NCI-H1092 treated with DMSO at 0.1 percent for 48 hours (cell line): ENCODE measurements at regions not wholly inside any gene's neighbourhood (a gene's known extent, or its start where the extent isn't known, plus 50 kb on each side); places are given as distances from the start of the nearest gene placed in this dataset.
"Not testable (repeated sequence)": the region's sequence is repeated elsewhere in the genome, so short reads cannot be mapped to it uniquely, and the experiment has no call there.

ENCODE experiments used
- DNase-seq: peaks from one replicate; lab custom pipeline; 2025; lab: John Stamatoyannopoulos, UW

DNA sequence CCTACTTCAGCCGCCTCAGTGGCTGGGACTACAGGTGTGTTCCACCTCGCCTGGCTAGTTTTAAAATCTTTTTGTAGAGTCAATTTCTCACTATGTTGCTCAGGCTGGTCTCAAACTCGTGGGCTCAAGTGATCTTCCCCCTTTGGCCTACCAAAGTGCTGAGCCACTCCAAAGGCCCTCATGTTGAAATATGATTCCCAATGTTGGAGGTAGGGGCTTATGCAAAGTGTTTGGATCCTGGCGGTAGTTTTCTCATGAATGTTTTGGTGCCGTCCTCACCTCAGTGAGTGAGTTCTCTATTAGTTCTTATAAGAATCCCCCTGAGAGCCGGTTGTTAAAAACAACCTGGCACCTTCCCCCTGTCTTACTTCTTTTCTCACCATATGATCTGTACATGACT is 784.6 kb downstream of the TMTC2 start:
- no peak for DNase-seq

- DNase-seq = no peak
These were observed 784.0 kb downstream of the TMTC2 start for GRCh38 chr12:83470749-83471148.

DNA sequence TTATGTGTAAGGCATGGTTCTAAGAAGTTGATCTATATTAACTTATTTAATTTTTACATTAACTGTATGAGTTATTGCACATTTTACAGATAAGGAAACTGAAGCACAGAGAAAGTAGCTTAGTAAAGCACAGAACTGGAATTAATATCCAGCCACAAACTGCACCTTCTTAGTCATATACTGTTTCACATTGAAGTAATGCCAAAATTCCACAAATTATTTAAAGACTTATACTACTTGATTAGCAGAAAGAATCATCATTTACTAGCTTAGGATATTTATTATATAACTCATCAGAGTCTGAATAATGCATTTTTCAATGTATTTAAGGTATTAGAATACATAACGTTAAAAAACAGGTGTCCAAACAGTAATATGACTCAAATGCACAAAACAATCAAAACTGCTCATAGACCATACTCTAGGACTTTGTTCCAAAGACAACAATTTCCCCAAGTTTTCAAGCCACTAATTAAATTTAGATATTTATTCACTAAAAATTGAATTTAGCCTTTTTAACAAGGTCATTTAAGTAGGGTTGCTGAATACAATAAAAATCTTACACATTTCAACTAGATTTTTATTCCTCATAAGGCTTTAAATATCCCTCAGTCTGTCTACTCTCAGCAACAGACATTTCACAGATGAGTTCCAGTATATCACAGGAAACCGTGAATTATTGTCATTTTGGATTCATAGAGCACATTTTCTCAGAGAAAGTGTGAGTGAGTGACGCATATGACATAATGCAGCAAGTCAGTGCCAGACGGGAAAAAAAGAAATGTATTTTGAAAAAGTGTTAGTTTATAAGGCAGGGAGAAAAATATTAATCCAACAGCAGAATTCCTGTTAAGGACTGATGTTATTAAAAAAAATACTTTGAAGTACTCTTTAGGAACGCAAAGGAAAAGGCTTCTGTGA is 782.5 kb downstream of the TMTC2 start:
- DNase-seq = no peak

- DNase-seq = no peak
These were observed 778.9 kb downstream of the TMTC2 start for GRCh38 chr12:83465632-83466031.

GRCh38 chr12:83462419-83462818 is 775.7 kb downstream of the TMTC2 start:
- no peak for DNase-seq

DNA sequence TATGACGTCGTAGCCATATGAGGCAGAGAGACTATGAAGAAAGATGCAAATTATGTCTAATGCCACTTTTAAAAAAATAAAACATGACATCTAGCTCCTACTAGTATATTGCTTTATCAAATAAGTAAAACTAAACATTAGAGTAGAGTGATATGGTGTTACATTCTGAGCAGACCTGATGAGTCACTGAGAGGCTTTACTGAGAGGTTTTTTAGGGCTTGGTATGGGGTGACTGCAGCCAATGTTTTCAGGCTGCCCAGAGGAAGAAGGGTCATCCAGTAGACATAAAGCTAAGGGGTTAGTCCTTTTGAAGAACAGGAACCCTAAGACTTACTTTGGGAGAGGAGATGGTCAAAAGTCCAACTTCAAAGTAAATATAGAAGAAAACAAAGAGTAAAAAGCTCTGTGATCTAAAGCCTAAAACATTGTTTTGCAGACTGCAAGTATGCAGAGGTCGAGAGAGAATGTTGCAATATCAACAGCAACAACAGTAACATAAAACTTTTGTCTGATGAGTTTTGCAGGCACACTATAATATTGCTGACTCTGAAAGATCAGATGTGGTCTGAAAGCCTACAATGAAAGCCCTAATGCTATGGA is 774.7 kb downstream of the TMTC2 start:
- no peak for DNase-seq

GRCh38 chr12:83451189-83451588 is 764.5 kb downstream of the TMTC2 start:
- no peak for DNase-seq

DNA sequence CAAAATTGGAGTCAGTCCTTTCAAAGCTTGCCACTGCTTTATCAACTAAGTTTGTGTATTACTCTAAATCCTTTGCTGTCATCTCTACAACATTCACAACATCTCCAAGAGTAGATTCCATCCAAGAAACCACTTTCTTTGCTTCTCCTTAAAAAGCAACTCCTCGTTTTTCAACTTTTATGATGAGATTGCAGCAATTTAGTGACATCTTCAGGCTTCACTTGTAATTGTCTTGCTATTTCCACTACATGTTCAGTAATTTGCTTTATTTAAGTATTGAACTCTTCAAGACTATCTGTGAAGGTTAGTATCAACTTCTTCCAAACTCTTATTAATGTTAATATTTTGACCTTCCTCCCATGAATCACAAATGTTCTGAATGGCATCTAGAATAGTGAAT is 747.9 kb downstream of the TMTC2 start:
- no peak for DNase-seq

DNA sequence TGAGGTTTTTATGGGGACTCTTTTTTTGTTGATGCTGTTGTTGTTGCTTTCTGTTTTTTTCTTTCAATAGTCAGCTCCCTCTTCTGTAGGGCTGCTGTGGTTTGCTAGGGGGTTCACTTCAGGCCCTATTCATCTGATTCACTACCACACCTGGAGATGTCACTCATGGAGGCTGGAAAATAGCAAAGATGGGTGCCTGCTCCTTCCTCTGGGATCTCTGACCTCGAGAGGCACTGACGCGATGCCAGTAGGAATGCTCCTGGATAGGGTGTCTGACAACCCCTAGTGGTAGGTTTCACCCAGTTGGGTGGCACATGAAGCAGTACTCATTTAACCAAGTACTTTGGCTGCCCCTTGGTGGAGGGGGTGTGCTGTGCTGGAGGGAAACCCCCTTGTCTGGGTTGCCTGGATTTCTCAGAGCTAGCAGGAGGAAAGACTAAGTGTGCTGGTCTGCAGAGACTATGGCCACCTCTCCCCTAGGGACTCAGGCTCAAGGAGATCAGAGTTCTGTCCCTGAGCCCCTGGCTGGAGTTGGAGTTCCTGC is 745.5 kb downstream of the TMTC2 start:
- DNase-seq = no peak

DNA sequence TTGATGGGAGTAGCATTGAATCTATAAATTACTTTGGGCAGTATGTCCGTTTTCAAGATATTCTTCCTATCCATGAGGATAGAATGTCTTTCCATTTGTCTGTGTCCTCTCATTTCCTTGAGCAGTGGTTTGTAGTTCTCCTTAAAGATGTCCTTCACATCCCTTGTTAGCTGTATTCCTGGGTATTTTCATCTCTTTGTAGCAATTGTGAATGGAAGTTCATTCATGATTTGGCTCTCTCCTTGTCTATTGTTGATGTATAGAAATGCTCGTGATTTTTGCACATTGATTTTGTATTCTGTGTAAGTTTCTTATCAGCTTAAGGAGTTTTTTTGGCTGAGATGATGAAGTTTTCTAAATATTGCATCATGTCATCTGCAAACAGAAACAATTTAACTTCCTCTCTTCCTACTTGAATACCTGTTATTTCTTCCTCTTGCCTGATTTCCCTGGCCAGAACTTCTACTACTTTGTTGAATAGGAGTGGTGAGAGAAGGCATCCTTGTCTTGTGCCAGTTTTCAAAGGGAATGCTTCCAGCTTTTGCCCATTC is 741.0 kb downstream of the TMTC2 start:
- not testable (repeated sequence) for DNase-seq

DNA sequence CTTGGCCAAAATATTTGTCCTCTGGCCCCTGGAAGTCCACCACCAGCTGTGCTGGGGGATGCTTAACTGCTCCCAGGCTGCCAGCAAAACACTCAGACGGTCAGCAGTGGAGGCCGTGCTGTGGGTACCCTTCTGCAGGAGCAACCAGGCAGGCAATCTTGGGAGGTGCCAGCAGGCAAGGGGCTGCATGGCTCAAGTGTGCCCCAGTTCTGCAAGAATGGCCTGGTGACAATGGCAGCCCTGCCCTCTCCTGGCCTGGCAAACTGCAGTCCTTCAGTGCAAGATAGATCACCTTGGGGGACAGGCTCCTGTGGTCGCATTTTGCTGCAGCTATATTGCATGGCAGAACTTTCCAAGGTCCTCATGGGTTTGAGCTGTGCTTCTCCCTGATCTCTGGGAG is 728.3 kb downstream of the TMTC2 start:
- no peak for DNase-seq

DNA sequence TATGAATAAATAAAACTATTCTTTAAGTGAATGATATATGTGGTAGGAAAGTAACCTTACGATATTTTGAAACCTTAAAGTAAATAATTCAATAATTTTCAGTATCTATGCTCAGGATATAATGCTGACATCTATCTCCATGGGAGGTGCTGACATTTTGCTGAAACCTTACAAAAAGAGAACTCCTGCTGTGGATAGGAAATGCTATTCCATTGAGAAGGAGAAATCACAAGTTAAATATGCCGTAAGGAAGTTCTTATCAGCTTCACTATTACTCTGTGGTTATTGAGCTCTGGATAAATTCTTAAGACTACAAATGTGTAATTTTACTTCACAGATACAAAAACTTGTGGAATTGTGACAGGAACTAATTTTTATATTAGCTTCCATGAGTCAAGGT is 722.1 kb downstream of the TMTC2 start:
- DNase-seq = no peak

DNA sequence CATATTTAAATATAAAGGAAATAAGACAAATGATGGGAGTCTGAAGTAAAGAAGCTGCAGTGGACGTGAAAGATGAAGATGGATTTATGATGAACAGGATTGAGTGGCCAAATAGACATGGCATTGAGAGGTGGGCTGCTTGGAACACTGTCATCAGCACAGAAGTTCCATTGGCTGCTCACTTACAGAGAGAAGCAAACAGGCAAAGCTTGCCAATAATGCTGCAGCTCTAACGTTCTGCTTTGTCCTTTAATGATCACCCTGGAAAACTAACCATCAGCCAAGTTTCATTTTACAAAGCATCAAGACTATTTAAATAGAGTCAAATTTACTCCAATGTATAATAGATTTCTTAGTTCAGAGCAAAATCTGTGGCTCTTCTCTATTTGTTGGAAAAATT is 721.4 kb downstream of the TMTC2 start:
- no peak for DNase-seq

GRCh38 chr12:83404521-83404920 is 717.8 kb downstream of the TMTC2 start:
- DNase-seq = no peak

- no peak for DNase-seq
These were observed 703.5 kb downstream of the TMTC2 start for GRCh38 chr12:83390186-83390585.

- DNase-seq = no peak
These were observed 702.7 kb downstream of the TMTC2 start for GRCh38 chr12:83389237-83389996.

- DNase-seq = no peak
These were observed 701.8 kb downstream of the TMTC2 start for GRCh38 chr12:83388551-83388950.

DNA sequence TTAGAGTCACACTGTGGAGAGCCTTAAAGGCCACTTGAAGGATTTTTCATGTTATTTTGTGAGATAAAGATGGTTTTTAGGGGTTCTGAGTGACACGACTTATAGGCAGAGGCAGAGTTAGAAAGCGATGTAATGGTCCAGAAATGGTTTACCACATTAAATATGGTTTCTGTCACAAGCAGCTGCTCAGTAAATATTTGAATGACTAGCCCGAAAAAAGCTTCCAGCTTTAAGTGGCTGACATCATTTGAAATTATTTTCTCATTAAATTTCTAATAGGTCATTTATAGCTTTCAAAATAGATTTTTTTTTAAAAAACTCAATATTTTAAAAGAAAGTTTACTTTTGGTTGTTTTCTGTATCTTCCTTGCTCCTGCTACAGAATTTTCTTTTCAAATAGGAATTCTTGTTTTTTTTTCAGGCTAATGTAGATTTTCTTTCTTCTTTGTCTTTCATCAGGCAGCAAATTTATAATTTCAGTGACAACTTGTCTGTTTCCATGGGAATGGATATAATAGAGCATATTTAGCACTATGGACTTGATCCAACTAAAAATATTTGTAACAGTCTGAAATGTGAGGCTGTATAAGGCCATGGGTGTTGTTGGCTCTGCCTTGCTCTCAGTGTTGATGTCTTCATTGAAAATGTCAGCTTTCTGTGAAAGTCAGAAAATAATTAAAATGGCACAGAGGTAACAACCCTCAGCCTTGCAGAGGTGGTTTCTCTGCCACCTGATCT is 700.0 kb downstream of the TMTC2 start:
- DNase-seq = no peak

- DNase-seq = no peak
These were observed 691.6 kb downstream of the TMTC2 start for GRCh38 chr12:83378186-83378727.

- DNase-seq = no peak
These were observed 678.6 kb downstream of the TMTC2 start for GRCh38 chr12:83365317-83365716.

GRCh38 chr12:83361475-83361874 is 674.8 kb downstream of the TMTC2 start:
- DNase-seq = no peak
